ENCODE measurements at regions not wholly inside any gene's neighbourhood (a gene's known extent, or its start where the extent isn't known, plus 50 kb on each side); places are given as distances from the start of the nearest gene placed in this dataset.

GRCh38 chr20:57049296-57049695, 217.1 kb downstream of the BMP7 start:
- ATAC-seq = no peak
- ChIA-PET RAD21 (ENCODE audit: low non-redundant PET in 1 of 2, low total read pairs in 2 of 2, uncharacterized antibody in 2 of 2, unreplicated experiment in 2 of 2) (no interaction called here), POLR2A (no interaction called here), CTCF (no interaction called here)
- Histone ChIP-seq H3K4me1 (ENCODE audit: control insufficient read depth in 1 of 2, insufficient read depth in 2 of 2, low read length in 2 of 2) (peaks cover 4 to 6% of the 10 kb centered on the region in 2 experiments; a peak in 2 of 4 replicates), H3K4me2 (ENCODE audit: low read length) (no peak overlapping the region), H3K4me3 (replicated peaks in 1 of 2; ENCODE audit: low read depth in 1 of 2, low read length in 2 of 2) (no peak overlapping the region), H3K36me3 (ENCODE audit: control insufficient read depth in 1 of 2, insufficient read depth in 2 of 2, low read length in 2 of 2) (no peaks in the 10 kb centered on the region), H3K27ac (ENCODE audit: low read depth, low read length) (no peak overlapping the region), H2AFZ (ENCODE audit: low read depth, low read length, poor library complexity, severe bottlenecking) (no peak overlapping the region), H3K9me3 (ENCODE audit: control insufficient read depth in 1 of 2, insufficient read depth in 1 of 2, low read depth in 1 of 2, low read length in 2 of 2) (no peaks in the 10 kb centered on the region), H3K79me2 (ENCODE audit: insufficient read depth, low read length) (no peaks in the 10 kb centered on the region), H3K9me2 (ENCODE audit: insufficient read depth) (no peaks in the 10 kb centered on the region; the same call in 1 of the 2 replicates), H4K20me1 (ENCODE audit: insufficient read depth) (no peaks in the 10 kb centered on the region), H3K9ac (ENCODE audit: low read length) (no peak overlapping the region), H3K27me3 (ENCODE audit: insufficient read depth, low read length) (no peaks in the 10 kb centered on the region)
- no peak for DNase-seq (ENCODE audit: low read depth, low spot score)
- no peak for TF ChIP-seq ZBTB33 (IDR thresholded peaks at IDR 0.05; ENCODE audit: extremely low read depth, insufficient replicate concordance, low read length)
- no peak for TF ChIP-seq MAX (IDR thresholded peaks at IDR 0.05)
- TF ChIP-seq ZFX (IDR thresholded peaks at IDR 0.05) = no peak
- TF ChIP-seq JUND (IDR thresholded peaks at IDR 0.05) = no peak
- no peak for TF ChIP-seq POLR2A (IDR thresholded peaks at IDR 0.05; ENCODE audit: borderline replicate concordance, extremely low read depth, insufficient read depth, insufficient read length)
- TF ChIP-seq YY1 (IDR thresholded peaks at IDR 0.05; ENCODE audit: extremely low read depth, insufficient replicate concordance, low read depth, low read length) = no peak
- no peak for TF ChIP-seq FOSL1 (IDR thresholded peaks at IDR 0.05; ENCODE audit: low read depth)
- TF ChIP-seq CBX3 (IDR thresholded peaks at IDR 0.05; ENCODE audit: low read depth) = no peak
- no peak for TF ChIP-seq TCF7L2 (IDR thresholded peaks at IDR 0.05; ENCODE audit: borderline replicate concordance, extremely low read depth, insufficient read depth, insufficient read length)
- TF ChIP-seq SIN3A (IDR thresholded peaks at IDR 0.05; ENCODE audit: low read depth) = no peak
- no peak for TF ChIP-seq POLR2AphosphoS5 (IDR thresholded peaks at IDR 0.05; ENCODE audit: low read depth, low read length)
- TF ChIP-seq EZH2phosphoT487 (IDR thresholded peaks at IDR 0.05; ENCODE audit: borderline replicate concordance) = no peak
- no peak for TF ChIP-seq CEBPB (IDR thresholded peaks at IDR 0.05; ENCODE audit: low read depth)
- TF ChIP-seq ZNF274 (IDR thresholded peaks at IDR 0.05; ENCODE audit: low read depth, low read length) = no peak
- TF ChIP-seq CTCF (IDR thresholded peaks at IDR 0.05 in 2 of 3, conservative IDR thresholded peaks at IDR 0.05 in 1 of 3; ENCODE audit: borderline replicate concordance in 1 of 3, insufficient read depth in 1 of 3, low read depth in 2 of 3, low read length in 2 of 3) = no peak
- TF ChIP-seq SRF (IDR thresholded peaks at IDR 0.05; ENCODE audit: low read depth) = no peak
- TF ChIP-seq ATF3 (IDR thresholded peaks at IDR 0.05) = no peak
- intact Hi-C loops (cut with micrococcal nuclease) = no loop called here
- BruUV-seq (replicated peaks) = no TSS peak
